GM18502 (cell line): ENCODE measurements at regions not wholly inside any gene's neighbourhood (a gene's known extent, or its start where the extent isn't known, plus 50 kb on each side); places are given as distances from the start of the nearest gene placed in this dataset.

Source experiments
- ATAC-seq: cut with Tn5 transposase; IDR thresholded peaks from one replicate; pipeline ENCODE4 v1.9.1; 2021; ENCODE audit warnings: mild to moderate bottlenecking; ENCODE audit not compliant: unreplicated experiment, poor library complexity

- ATAC-seq = no peak
These were observed 434.8 kb downstream of the CCER1 start for GRCh38 chr12:90520002-90520734.

GRCh38 chr12:90519285-90519684 is 435.7 kb downstream of the CCER1 start:
- ATAC-seq = no peak

- peak; percentile 96 for ATAC-seq
These were observed 439.5 kb downstream of the CCER1 start for GRCh38 chr12:90515199-90516175.

- no peak for ATAC-seq
These were observed 440.7 kb downstream of the CCER1 start for GRCh38 chr12:90514325-90514724.

GRCh38 chr12:90512518-90512917 is 442.5 kb downstream of the CCER1 start:
- ATAC-seq = no peak

GRCh38 chr12:90510948-90511347 is 444.0 kb downstream of the CCER1 start:
- no peak for ATAC-seq

GRCh38 chr12:90504806-90505205 is 450.2 kb downstream of the CCER1 start:
- no peak for ATAC-seq

- ATAC-seq = no peak
These were observed 452.9 kb downstream of the CCER1 start for GRCh38 chr12:90502070-90502469.

- ATAC-seq = no peak
These were observed 453.6 kb downstream of the CCER1 start for GRCh38 chr12:90501412-90501811.

- no peak for ATAC-seq
These were observed 455.2 kb downstream of the CCER1 start for GRCh38 chr12:90499795-90500194.

- no peak for ATAC-seq
These were observed 456.9 kb downstream of the CCER1 start for GRCh38 chr12:90497923-90498545.

- ATAC-seq = no peak
These were observed 464.6 kb downstream of the CCER1 start for GRCh38 chr12:90490355-90490754.

- ATAC-seq = no peak
These were observed 465.8 kb downstream of the CCER1 start for GRCh38 chr12:90489141-90489540.

GRCh38 chr12:90485560-90485959 is 469.4 kb downstream of the CCER1 start:
- no peak for ATAC-seq

GRCh38 chr12:90484094-90484493 is 470.9 kb downstream of the CCER1 start:
- no peak for ATAC-seq

GRCh38 chr12:90481748-90482147 is 473.2 kb downstream of the CCER1 start:
- ATAC-seq = no peak

- no peak for ATAC-seq
These were observed 475.7 kb downstream of the CCER1 start for GRCh38 chr12:90479237-90479636.

- no peak for ATAC-seq
These were observed 481.1 kb downstream of the CCER1 start for GRCh38 chr12:90473831-90474230.

GRCh38 chr12:90460681-90461080 is 494.3 kb downstream of the CCER1 start:
- no peak for ATAC-seq

- no peak for ATAC-seq
These were observed 498.7 kb downstream of the CCER1 start for GRCh38 chr12:90456248-90456647.

GRCh38 chr12:90455756-90456155 is 499.2 kb downstream of the CCER1 start:
- ATAC-seq = no peak
